ENCODE measurements at regions not wholly inside any gene's neighbourhood (a gene's known extent, or its start where the extent isn't known, plus 50 kb on each side); places are given as distances from the start of the nearest gene placed in this dataset.
"Not testable (repeated sequence)": the region's sequence is repeated elsewhere in the genome, so short reads cannot be mapped to it uniquely, and the experiment has no call there.

GRCh38 chr4:95898226-95898625 is 58.3 kb downstream of the PDHA2 start:
- no peak for DNase-seq

GRCh38 chr4:95909211-95909610 is 69.3 kb downstream of the PDHA2 start:
- no peak for DNase-seq

DNA sequence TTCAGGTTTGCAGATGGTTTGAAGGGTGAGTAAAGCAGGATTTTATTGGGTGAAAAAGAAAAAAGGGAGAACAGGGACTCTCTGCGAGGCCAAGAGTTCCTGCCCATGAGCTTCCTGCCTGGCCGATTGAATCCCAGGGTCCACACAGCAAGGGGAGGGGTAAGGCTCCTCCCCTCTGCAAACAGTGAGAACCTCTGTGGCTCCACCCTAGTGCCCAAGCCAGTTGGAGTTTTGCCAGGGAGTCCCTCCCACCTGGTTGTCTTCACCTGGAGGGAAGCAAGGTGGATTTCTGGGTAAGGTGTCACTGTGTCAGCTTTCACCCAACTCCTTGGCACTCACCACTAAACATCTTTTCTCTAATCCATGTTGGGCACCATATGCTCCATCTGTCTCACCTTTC is 70.9 kb downstream of the PDHA2 start:
- DNase-seq, result no peak

DNA sequence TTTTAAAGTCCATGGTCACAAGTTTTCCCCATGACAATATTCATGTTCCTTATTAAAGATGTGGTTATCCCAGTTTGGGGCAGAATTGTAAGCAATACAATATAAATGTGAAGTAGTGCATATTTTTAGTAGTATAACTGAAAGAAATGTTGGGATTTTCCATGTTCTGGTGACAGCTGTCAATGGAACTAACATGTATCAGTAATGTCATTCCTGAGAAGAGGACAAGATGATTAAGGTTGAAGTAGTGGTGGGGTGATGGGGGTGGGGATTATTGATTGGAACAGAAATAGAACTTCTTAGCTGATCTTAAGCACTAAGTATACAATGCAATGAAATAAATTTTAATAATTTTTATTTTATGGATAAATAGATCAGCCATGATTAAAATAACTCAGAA is 81.6 kb downstream of the PDHA2 start:
- DNase-seq, result no peak

DNA sequence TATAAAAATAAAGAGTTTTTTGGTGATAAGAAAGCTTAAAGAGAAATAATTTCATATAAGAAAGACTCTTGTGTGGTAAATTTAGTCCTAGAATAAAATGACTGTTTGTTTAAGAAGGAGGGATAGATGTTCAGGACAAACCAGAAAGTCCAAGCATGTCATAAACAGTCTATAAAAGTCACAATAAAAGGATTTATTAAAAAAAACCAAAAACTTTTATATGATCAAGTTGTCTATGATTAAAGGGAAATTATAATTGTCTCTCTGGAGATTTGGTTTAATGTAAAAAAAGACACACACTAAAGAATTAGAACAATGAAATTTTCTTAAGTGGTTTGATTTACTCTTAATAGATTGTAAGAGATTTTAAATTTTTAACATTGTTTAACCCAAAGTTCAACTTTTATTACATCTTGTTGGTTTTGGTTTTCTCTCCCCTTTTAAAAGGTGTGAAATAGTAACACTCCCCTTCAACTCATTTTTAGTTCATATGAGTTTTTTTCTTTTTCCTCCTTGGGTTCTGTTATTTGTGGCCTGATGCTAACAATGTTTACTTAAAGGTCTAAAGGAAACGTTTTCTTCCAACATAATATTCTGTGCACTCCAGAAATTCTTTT is 89.7 kb downstream of the PDHA2 start:
- no peak for DNase-seq

DNA sequence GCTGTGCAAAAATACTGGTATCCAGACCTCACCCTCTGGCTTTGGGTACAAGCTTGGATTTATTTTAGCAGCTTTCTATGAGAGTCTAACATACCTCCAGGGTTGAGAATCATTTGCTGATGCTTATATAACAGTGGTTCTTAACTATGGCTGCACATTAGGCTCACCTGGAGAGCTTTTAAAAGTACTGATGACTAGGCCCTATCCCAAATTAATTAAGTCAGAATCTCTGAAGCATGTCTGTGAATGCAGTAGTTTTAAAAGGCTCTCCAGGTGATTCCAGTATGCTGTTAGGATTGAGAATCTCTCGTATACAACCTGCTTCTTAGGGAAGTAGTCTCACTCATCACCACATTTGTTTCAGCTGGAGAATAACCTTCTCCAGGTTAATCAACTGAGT is 99.2 kb downstream of the PDHA2 start:
- no peak for DNase-seq

DNA sequence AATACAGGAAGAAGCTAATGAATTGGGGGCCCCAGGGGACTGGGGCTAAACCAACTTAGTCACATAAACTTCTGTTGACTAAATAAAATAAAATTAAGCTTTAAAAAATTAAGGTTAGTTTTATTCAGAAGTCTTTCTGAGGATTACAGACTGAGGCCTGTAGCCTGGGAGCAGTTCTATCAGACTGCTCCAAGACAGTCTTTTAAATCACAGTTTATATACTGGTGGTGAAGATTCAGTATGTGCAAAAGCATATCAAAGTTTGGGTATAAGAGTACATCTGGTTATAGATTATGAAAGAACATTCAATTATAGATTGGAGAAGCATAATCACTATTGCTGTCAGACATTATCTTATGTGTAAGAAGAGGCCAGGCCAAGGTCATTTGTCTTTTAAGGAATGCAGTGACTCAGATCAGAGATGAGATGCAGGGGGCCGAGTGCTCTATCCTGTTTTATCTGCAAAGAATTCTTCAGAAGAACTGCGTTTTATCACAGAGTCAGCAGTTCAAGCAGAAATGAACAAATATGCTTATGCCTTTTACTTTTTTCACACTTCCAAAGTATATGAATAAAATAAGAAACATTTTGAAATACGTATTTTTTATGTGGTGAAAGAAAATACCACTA is 109.4 kb downstream of the PDHA2 start:
- no peak for DNase-seq

DNA sequence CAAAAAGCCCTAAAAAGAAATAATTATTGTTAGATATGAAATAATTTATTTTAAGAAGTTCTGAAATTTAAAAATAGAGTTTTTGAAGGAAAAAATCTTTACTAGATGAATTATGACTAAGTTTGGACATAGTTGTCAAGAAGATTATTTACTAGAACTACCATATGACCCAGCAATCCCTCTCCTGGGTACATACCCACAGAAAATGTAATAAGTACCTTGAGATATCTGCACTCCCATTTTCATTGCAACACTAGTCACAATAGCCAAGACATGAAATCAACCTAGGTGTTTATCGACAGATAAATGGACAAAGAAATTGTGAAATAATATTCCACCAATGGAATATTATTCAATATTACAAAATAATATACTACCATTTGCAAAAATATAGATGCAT is 109.9 kb downstream of the PDHA2 start:
- DNase-seq, result no peak

- not testable (repeated sequence) for DNase-seq
Observed at GRCh38 chr4:95952538-95952937, 112.6 kb downstream of the PDHA2 start.

DNA sequence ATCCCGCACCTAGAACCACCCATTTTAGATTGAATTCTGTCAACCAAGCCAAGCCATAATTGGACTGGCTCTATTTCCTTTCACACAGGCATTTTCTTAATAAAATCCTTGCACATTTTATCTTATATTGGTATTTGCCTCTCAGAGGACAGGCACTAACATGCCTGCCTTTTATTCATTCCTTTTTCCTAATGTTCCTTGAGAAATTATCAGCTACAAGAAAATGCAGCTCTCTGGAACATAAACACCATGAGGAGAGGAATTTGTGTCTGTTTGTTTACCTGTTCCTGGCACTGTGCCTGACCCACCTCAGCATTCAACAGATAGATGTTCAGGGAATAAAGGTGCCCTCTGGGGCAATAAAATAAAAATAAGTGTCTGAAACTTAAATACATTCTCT is 116.2 kb downstream of the PDHA2 start:
- no peak for DNase-seq

DNA sequence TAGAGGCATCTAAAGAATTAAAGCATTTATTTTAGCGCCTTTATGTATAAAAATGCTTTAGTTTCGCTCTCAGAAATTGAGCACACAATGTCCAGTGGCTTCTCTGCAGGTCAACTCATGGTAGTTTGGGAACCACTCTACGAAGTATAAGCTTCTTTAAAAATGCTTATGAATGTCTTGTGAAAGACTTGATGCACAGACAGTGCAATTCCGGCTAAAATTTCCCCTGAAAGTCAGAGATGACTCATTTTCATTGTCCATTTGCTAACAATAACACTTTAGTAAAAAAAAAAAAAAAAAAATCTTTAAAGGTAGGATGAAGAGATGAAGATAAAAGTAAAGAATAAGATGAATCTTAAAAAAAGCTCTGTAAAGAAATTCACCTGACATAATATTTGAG is 117.2 kb downstream of the PDHA2 start:
- DNase-seq, result no peak

DNA sequence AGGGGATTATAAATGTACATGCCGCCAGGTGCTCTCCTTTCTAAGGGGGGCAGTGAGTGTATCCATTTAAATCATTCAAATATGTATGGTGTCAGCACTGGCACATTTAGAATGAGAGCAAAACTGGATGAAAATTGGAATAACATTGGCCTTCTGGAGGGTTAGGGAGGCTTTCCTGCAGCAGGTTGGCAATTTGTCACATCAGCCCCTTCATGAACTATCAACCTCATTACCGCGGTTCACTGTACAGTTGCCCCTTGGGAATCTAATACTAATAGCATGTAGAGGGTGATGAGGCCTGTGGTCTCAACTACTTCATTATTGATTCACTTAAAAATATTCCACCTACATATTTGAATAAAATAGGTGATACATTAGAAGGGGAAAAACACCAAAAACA is 117.9 kb downstream of the PDHA2 start:
- DNase-seq, result no peak

GRCh38 chr4:95959182-95959581 is 119.3 kb downstream of the PDHA2 start:
- DNase-seq, result no peak

- DNase-seq, result no peak
Observed at GRCh38 chr4:95959633-95960032, 119.7 kb downstream of the PDHA2 start.

GRCh38 chr4:95963456-95963855 is 123.6 kb downstream of the PDHA2 start:
- no peak for DNase-seq

- DNase-seq, result no peak
Observed at GRCh38 chr4:95979961-95980876, 140.3 kb downstream of the PDHA2 start.

DNA sequence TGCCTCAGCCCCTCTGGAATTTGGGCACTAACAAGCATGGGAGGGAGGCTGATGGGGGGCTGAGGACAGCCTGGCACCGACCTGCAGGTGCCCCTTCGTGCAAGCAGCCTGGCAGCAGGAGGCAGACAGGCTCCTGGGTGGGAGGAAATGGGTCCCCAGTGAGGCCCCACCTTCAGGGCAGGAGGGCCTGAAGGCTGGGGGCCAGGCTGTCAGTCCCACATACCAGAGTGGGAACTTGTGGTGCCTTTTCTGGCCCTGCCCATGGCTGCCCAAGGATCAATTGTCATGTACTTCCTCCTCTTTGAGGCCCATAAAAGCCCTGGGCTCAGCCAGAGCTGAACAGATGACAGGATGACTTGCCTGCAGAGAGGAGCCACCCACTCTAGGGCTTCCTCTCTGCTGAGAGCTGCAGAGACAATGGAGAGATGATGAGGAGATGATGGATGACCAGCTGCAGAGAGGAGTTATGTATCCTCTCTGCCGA is 141.0 kb downstream of the PDHA2 start:
- DNase-seq, result no peak

GRCh38 chr4:95981591-95981990 is 141.7 kb downstream of the PDHA2 start:
- no peak for DNase-seq

DNA sequence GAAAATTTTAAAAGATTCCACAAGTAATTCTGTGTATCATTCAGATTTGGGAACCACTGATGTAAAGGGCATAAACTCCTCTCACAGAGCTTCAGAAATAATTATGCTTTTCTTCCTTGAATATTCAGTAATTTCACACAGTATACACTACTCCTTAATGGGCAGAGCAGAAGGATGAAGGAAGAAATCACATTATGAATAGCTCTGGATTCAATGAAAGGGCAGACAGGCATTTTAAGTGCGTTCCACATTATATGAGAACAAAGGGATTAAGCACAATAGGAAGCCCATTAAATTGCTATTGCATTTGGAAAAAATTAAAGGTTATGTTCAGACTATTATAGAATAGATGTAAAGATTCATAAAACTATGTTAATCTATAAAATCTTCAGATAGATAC is 142.6 kb downstream of the PDHA2 start:
- DNase-seq, result no peak

GRCh38 chr4:95984081-95984480 is 144.2 kb downstream of the PDHA2 start:
- no peak for DNase-seq

DNA sequence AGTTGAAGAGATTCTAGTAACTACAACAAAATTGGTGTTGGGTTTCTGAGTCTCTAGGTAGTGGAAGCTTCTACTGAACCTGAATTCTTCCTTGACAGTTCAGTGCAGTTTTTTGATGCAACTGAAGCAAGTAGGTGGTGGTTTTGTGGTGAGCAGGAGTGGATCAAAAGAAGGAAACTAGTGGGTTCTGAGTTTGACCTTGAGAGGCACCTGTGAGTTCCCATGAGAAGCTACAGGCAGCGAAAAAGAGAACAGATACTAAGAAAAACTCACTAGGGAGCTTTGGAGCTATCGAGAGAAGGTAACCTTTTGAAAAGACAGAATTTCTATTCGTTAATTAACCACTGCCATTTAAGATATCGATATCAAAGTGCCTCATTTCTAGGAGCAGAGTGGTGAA is 145.2 kb downstream of the PDHA2 start:
- DNase-seq, result no peak

DNA sequence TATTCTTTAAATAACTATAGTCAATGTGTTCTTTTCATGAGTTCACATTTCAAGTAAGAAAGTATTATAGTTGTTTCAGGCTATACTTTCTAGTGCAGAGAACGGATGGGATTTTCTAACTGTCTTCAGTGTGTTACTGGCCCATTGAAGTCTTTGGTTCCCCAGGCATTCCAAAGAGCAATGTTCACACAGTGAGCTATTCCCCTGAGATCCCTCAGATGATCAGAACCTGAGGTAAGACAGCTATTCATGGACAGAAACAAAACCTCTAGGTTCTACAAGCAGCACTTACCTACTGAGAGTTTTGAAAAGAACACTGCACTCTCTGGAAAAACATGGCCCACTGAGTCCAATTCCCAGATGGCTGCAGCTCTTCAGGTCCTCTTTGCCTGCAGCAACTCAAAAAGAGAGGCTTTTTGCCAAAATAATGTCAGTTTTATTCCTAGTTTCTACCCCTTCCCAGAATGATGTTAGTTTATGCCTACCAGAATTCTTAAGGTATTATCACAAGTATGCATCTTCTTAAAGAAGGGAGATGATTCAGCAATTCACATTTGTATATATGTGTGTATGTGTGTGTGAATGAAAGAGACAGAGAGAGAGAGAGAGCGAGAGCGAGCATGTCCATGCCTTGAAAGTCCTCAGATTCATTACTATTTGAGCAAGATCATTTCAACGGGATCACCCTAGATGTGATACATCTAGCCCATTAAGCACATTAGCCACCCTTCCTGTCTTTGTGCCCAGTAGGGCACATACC is 146.1 kb downstream of the PDHA2 start:
- DNase-seq, result no peak

DNA sequence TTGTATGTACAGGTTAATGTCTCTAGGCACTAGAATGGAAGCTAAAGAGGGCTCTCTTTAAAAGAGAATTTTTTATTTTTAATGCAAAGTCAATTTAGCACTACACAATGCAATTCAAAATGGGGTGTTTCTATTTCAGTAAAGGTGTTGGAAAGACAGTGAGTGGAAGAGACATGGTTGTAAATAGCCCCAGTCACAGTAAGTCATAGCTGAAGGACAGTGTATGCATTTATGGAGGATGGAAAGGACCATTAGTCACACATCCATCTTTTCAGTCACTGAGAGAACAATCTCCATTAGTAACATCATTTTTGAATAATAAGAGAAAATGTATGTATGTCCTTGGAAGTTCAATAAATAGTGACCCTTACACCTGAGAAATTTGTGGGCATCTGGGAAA is 148.0 kb downstream of the PDHA2 start:
- no peak for DNase-seq

All from inflammatory macrophage treated with lipopolysaccharide for 4 hours (primary cell).